NCI-H1417 treated with DMSO at 0.1 percent for 48 hours (cell line): ENCODE measurements at regions not wholly inside any gene's neighbourhood (a gene's known extent, or its start where the extent isn't known, plus 50 kb on each side); places are given as distances from the start of the nearest gene placed in this dataset.
"Not testable (repeated sequence)": the region's sequence is repeated elsewhere in the genome, so short reads cannot be mapped to it uniquely, and the experiment has no call there.

Experiments
- DNase-seq: peaks from one replicate; lab custom pipeline; 2025; lab: John Stamatoyannopoulos, UW

DNA sequence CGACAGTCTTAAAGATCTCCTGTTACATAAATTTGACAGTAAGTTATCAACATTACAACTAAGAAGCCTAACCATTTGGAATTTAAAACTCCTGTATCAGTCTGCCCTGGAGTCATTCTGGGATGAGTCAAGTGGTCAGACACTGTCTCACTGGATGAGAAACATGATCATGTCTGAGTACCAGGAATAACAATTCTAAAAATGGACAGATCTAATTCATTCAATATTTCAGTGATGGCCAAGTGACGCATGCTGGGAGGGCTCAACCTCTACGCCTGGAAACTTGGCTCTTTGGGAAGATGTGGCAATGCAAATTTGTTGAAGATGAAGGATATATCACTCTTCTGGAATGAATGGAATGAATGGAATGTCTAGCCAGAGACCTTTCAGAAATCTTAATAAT, 1427.2 kb downstream of the STIM2 start:
- no peak for DNase-seq

GRCh38 chr4:28296239-28296638, 1435.6 kb downstream of the STIM2 start:
- no peak for DNase-seq

GRCh38 chr4:28310926-28311325, 1450.3 kb downstream of the STIM2 start:
- DNase-seq = no peak

DNA sequence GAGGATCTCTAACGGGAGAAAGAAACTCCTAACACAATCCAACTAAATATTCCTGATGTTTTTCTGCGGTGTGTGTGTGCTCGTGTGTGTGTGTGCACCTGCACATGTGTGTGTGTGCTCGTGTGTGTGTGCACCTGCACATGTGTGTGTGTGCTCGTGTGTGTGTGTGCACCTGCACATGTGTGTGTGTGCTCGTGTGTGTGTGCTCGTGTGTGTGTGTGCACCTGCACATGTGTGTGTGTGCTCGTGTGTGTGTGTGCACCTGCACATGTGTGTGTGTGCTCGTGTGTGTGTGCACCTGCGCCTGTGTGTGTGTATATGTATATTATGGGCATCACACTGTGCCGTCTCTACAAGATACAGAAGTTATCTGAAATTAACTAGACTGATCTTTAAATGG, 1451.9 kb downstream of the STIM2 start:
- DNase-seq = not testable (repeated sequence)

DNA sequence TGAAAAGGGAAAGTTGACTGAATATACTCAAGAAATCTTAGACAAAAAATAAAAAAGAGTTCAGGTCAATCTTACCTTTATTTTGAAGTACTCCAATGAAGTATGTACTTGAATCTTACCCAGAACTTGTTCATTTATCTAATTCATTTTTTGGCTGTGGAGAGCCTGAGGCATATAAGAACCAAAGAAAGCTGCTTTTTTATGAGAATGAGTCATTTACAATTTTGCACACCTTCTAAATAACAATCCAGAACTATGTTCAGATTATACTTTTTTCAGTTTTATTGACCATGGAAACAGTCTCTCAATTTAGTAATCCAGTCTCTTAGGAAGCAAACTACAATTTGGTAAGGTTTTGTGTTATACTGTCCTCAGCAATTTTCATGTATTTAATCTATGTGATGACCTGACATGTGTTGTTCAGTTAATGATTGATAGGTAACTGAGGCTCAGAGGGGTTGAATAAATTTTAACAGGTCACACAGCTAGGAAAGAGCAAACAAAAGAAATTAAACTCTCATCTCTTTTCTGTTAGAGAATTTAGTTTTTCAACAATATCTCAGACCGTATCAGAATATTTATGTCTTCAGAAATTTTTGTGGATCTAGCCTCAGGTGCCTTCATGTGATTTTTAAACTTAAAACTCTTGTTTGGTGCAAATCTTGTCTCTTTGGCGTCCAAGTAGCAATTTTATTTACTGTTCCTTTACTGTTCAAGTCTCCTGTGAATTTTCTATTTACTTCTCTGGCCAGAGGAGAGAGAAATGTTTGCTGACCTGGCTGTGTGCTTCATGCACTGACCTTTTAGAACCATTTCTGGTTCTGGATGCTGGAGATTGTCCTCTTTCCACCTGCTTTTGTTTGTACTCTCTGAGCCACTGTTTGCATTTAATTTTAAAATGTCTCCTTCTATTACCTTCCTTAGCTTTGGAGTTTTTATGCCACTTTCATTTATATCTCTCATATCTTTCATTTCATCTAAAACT, 1453.4 kb downstream of the STIM2 start:
- no peak for DNase-seq

GRCh38 chr4:28317221-28317620, 1456.6 kb downstream of the STIM2 start:
- DNase-seq = no peak

- DNase-seq = no peak
Measured at GRCh38 chr4:28334249-28334648, 1473.6 kb downstream of the STIM2 start.

DNA sequence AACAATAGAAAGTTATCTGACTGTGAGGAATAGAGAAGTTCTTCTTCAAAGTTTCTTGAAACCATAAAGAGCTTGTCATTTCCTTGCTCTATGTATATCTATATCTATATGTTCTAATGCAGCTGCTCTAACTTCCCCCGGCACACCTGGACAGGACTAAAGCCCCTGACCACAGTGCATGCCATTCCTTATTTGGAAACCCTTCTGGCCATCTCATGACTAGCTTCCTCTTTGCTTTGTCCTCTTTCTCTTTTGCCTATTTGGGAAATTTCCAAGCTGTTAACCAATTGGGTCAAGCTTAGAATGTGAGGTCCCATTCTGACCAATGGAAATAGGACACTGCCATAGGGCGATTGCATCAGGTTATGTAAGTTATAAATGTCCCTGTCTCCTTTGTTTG, 1481.1 kb downstream of the STIM2 start:
- no peak for DNase-seq

DNA sequence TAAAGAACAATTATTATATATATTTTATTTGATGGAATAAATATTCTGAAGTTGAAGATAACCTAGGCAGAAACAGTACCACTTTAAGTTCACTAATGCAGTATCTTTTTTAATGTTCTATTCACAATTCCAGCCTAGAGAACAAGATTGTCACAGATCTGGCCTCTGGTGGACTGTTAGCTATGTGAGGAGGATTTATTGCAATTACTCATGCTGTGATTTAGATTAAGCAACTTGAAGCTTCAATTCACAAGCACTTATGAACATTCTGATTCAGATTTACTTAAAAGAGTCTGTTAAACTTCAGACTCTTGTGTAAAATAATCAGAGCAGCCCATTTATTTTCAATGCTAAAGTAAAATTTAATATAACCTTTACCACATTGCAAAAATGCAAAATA, 1489.8 kb downstream of the STIM2 start:
- DNase-seq = no peak

- DNase-seq = no peak
Measured at GRCh38 chr4:28351102-28351501, 1490.5 kb downstream of the STIM2 start.

- DNase-seq = no peak
Measured at GRCh38 chr4:28351826-28352225, 1491.2 kb downstream of the STIM2 start.

DNA sequence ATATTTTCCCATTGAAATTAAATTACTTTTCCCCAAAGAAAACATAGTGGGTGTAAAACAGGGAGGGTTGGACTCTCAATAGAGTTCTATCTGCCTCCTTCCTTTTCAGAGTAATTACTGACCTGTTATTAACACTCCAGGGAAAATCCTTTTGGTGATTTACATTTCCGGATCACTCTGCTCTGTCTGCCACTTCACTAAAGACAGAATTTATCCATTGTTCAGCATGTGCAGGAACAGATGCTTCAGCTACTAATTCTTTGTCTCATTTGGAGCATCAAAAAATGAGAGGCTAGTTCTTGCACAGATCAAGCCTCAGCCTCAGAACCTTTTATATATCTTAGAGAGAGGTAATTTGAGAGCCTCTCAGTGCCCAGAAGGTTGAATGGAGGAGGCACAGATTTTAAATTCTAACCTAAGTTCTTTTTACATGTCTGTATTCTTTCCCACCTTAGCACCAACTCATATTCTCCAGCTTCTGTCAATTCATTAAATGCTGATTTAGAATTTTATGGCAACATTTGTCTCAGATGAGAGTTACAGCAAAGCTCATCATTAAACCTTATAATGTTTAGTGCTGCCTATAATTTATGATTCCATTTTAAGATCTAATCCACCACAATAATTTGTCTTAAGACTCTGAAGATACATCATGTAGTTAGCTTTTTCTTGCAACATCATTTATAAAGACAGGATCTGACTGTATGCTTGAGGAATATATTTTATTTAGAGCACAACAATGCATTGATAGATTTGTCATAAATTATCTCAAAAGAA, 1494.4 kb downstream of the STIM2 start:
- peak; percentile 78 for DNase-seq

GRCh38 chr4:28357990-28358389, 1497.3 kb downstream of the STIM2 start:
- DNase-seq = no peak

DNA sequence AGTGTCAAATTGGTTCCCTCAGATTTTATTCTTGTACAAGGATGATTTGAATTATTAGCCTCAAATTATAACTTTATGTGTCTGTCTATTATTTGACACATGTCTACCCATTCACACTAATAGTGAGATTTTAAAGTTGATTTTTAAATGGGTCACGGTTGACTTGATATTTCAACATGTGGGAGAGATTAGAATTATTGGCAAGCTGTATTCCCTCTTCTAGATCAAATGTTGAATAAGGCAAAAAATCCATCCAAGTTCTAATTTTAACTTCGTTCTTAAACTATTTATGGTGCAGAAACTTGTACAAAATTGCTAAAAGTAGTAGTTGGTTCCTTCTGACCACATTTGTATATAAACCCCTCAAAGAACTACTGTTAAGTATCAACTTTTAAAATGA, 1498.0 kb downstream of the STIM2 start:
- no peak for DNase-seq

- DNase-seq = no peak
Measured at GRCh38 chr4:28360681-28361080, 1500.0 kb downstream of the STIM2 start.

GRCh38 chr4:28362169-28362568, 1501.5 kb downstream of the STIM2 start:
- no peak for DNase-seq

DNA sequence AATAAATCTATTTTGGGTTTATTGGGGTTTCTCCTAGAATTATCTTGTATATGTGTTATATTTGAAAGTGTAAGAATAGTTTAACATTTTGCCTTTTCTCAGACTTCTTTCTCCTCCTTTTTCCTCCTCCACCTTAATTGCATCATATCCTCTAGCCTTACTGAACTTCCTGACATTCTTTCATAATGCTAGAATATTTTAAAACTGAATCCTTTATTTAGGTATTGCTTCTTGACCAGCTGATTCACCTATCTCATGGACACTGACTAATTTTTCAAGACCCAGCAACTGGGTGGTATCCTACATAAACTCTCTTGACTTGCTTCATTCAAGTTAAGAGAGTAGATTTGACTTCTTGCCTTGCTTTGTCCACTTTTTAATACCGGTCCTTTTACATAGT, 1508.9 kb downstream of the STIM2 start:
- no peak for DNase-seq

GRCh38 chr4:28373191-28373590, 1512.5 kb downstream of the STIM2 start:
- peak; percentile 66 for DNase-seq

GRCh38 chr4:28373601-28374000, 1513.0 kb downstream of the STIM2 start:
- DNase-seq = no peak

DNA sequence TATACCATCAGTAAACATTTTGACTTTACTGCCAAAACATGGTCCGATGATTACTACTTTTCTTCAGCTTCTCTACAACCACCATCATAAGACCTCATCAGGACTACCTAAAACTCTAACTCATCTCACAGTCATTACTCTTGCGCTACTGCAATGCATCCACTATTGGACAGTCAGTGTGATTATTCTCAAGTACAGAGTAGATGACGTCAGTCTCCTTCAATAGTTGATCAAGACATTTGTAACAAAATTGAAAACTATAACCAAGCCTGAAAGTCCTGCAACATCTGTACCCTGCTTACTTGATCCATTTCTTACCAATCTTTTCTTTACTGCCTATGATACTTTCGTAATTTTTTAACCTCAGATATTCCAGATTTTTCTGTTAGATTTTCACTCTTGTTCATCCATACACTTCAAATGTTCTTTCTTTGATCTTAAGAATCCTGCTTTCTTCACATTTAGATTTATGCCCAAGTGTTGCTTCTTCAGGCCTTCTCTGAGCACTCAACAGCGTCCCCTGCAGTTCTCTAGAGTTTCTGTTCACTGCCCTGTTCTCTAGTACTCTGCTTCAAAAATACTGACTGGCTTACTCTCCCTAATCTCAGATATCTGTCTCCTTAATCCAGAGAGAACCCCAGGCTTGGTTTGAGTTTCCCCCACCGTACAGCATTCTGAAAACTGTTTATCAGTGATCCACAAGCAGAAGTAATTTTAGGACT, 1517.6 kb downstream of the STIM2 start:
- no peak for DNase-seq

DNA sequence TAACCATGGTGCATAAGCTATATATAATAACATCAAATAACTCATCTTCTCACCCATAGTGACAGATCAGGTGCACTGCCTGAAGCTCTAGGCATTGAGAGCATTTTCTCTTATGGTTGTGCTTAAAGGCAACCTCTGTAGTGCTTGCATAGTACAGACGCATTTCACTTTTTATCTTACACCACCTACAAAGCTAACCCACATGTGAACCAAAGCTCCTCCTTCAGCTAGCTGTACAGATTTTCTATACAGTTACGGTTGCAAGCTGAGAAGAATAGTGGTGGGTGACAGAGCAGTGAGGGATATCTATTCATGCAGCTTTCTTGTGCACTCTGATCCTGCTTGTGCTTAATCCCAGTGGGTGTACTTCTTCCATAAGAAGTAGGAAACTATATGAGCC, 1525.2 kb downstream of the STIM2 start:
- DNase-seq = no peak

DNA sequence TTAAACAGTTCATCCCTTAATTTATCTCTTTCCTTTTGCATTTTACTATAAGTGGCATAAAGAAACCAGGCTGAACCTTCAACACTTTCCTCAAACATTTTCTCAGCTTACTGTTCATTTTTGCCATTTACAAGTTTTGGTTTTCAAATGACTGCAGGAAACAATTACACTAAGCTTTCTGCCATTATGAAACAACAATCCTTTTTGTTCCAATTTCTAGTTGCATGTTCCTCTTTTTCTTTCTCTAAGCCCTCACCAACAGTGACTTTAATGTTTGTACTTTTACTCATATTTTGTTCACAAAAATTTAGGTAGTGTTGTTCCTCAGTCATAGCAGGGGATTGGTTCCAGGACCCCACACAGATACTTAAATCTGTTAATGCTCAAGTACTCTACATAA, 1526.1 kb downstream of the STIM2 start:
- DNase-seq = no peak
